GM12878 (cell line): ENCODE measurements at regions not wholly inside any gene's neighbourhood (a gene's known extent, or its start where the extent isn't known, plus 50 kb on each side); places are given as distances from the start of the nearest gene placed in this dataset.

Experiments
- ATAC-seq: fragments of 200-7000 bp; cut with Tn5 transposase; 3 replicates; pipeline ENCODE4 v1.9.1; 2020; ENCODE audit warnings: mild to moderate bottlenecking, moderate library complexity
- BruUV-seq: library from RNA; stranded (reverse); fragments of 400-500 nt; replicated peaks from 2 replicates; lab custom pipeline; 2021; lab: Mats Ljungman, UMichigan
- CTCF ChIA-PET: fragments of 300-600 bp; sonication (Branson Sonifier 250); formaldehyde crosslinking; extraction: SDS; loops from one replicate; lab custom pipeline; 2021; ENCODE audit warnings: inconsistent platforms; lab: Yijun Ruan, JAX
- POLR2A ChIA-PET: fragments of 350-600 bp; formaldehyde crosslinking; extraction: SDS; loops from one replicate; lab custom pipeline; 2021; ENCODE audit warnings: inconsistent platforms; lab: Charles Lee
- RAD21 ChIA-PET: fragments of 300-600 bp; sonication (Branson Sonifier 250); formaldehyde crosslinking; loops from one replicate; lab custom pipeline; 2023; ENCODE audit warnings: antibody characterized with exemption; ENCODE audit not compliant: unreplicated experiment; lab: Charles Lee
- SMC1A ChIA-PET: fragments of 300-600 bp; sonication (Branson Sonifier 250); formaldehyde crosslinking; loops from one replicate; lab custom pipeline; 2023; ENCODE audit not compliant: unreplicated experiment, uncharacterized antibody; lab: Charles Lee
- DNase-seq: peaks from one replicate; pipeline ENCODE4 v3.0.0-alpha.2; 2011; ENCODE audit warnings: low read depth, low spot score
- FAIRE-seq: peaks from 3 replicates; lab custom pipeline; 2011; peaks lifted over from hg19 to GRCh38; lab: Jason Lieb, UNC
- H2AFZ ChIP-seq: 2 replicates; pipeline ENCODE4 v1.6.0; 2011; ENCODE audit warnings: low read depth, low read length, control low read depth; ENCODE audit not compliant: control insufficient read depth
- H3K27ac ChIP-seq: 2 replicates; pipeline ENCODE4 v1.5.1; 2011; ENCODE audit warnings: control low read depth; ENCODE audit not compliant: control insufficient read depth, insufficient read depth
- H3K27me3 ChIP-seq, 2 experiments: replicated peaks in 1 of 2; 2 replicates each; pipeline versions ENCODE4 v1.6.0 to v1.6.1; 2011; ENCODE audit warnings: low read length in 1 of 2; ENCODE audit not compliant: control insufficient read depth in 2 of 2, insufficient read depth in 2 of 2
- H3K36me3 ChIP-seq, 2 experiments: 2 replicates each; pipeline ENCODE4 v1.5.1; 2011; ENCODE audit warnings: low read length in 1 of 2; ENCODE audit not compliant: control insufficient read depth in 2 of 2, insufficient read depth in 2 of 2
- H3K4me1 ChIP-seq: 2 replicates; pipeline ENCODE4 v1.6.1; 2011; ENCODE audit warnings: mild to moderate bottlenecking, low read length, moderate library complexity, mixed read lengths; ENCODE audit not compliant: control insufficient read depth, insufficient read depth
- H3K4me2 ChIP-seq: 2 replicates; pipeline ENCODE4 v1.6.0; 2011; ENCODE audit warnings: control low read depth; ENCODE audit not compliant: control insufficient read depth, insufficient read depth
- H3K4me3 ChIP-seq: fragments of 200-600 bp; sonication (generic); 2 replicates; pipeline ENCODE4 v1.5.1; 2016
- H3K79me2 ChIP-seq: 2 replicates; pipeline ENCODE4 v1.6.0; 2011; ENCODE audit warnings: low read length; ENCODE audit not compliant: control insufficient read depth, insufficient read depth
- H3K9ac ChIP-seq: 2 replicates; pipeline ENCODE4 v1.8.0; 2011; ENCODE audit warnings: low read length, control low read depth, mixed read lengths; ENCODE audit not compliant: control insufficient read depth, insufficient read depth
- H3K9me3 ChIP-seq: replicated peaks from 3 replicates; pipeline ENCODE4 v1.5.1; 2011; ENCODE audit warnings: mild to moderate bottlenecking, low read length; ENCODE audit not compliant: control insufficient read depth, insufficient read depth
- H4K20me1 ChIP-seq: 2 replicates; pipeline ENCODE4 v1.6.0; 2011; ENCODE audit not compliant: control insufficient read depth, insufficient read depth
- CHD1 ChIP-seq: IDR thresholded peaks from 2 replicates; pipeline ENCODE4 v1.6.1; 2012; ENCODE audit warnings: low read depth, low read length, improper control_type of control experiment
- DPF2 ChIP-seq: fragments of 450-650 bp; IDR thresholded peaks from 2 replicates; pipeline ENCODE4 v1.6.1; 2017; ENCODE audit warnings: mild to moderate bottlenecking
- HDGF ChIP-seq: fragments of 450-650 bp; IDR thresholded peaks from 2 replicates; pipeline ENCODE4 v1.6.1; 2016; ENCODE audit warnings: antibody characterized with exemption
- MEF2A ChIP-seq: IDR thresholded peaks from 2 replicates; pipeline ENCODE4 v1.6.1; 2011; ENCODE audit warnings: low read depth, mild to moderate bottlenecking, low read length, moderate library complexity; ENCODE audit not compliant: insufficient read depth
- NFIC ChIP-seq: IDR thresholded peaks from 2 replicates; pipeline ENCODE4 v1.6.1; 2012; ENCODE audit warnings: low read depth, mild to moderate bottlenecking, inconsistent platforms, low read length, moderate library complexity
- NFXL1 ChIP-seq: fragments of 450-650 bp; IDR thresholded peaks from 2 replicates; pipeline ENCODE4 v1.6.1; 2017; ENCODE audit warnings: antibody characterized with exemption, mild to moderate bottlenecking, borderline replicate concordance
- POLR2A ChIP-seq: IDR thresholded peaks from 2 replicates; pipeline ENCODE4 v1.6.1; 2011; ENCODE audit warnings: low read depth, mild to moderate bottlenecking, low read length
- SMAD5 ChIP-seq: IDR thresholded peaks from 2 replicates; pipeline ENCODE4 v1.6.1; 2016; ENCODE audit warnings: antibody characterized with exemption, low read depth
- WRNIP1 ChIP-seq: IDR thresholded peaks from 2 replicates; pipeline ENCODE4 v1.6.1; 2011; ENCODE audit warnings: low read depth, low read length, improper control_type of control experiment, borderline replicate concordance
- ZNF687 ChIP-seq: fragments of 450-650 bp; IDR thresholded peaks from 2 replicates; pipeline ENCODE4 v1.6.1; 2017; ENCODE audit warnings: mild to moderate bottlenecking, moderate library complexity
- ZSCAN29 ChIP-seq: fragments of 450-650 bp; IDR thresholded peaks from 2 replicates; pipeline ENCODE4 v1.6.1; 2017; ENCODE audit warnings: mild to moderate bottlenecking, moderate library complexity
- WGBS: methylation state at CpG from one replicate; pipeline ENCODE4 v1.1.6; 2016; ENCODE audit warnings: low lambda C conversion rate; ENCODE audit not compliant: insufficient replicate concordance, insufficient coverage; ENCODE audit errors: missing lambda C conversion rate; 5-methylcytosine and 5-hydroxymethylcytosine counted together
- in situ Hi-C: fragments of 300-500 bp; cut with MboI; formaldehyde crosslinking; loops from 9 replicates; pipeline ENCODE4 v1.14.3; 2018; ENCODE audit warnings: mixed read lengths
- intact Hi-C: fragments of 100-400 bp; cut with micrococcal nuclease; formaldehyde crosslinking; loops from one replicate; pipeline ENCODE4 v1.14.2; 2022; ENCODE audit not compliant: unreplicated experiment

GRCh38 chr1:4327142-4327541, 327.3 kb upstream of the AJAP1 start:
- in situ Hi-C loops (no loop called here), intact Hi-C loops (no loop called here)
- Histone ChIP-seq H3K4me2 (no peak overlapping the region), H3K36me3 (no peaks in the 10 kb centered on the region), H4K20me1 (no peaks in the 10 kb centered on the region), H3K9ac (no peak overlapping the region), H3K4me1 (no peaks in the 10 kb centered on the region), H3K27me3 (no peaks in the 10 kb centered on the region), H3K9me3 (no peaks in the 10 kb centered on the region; the same call in 2 of the 3 replicates), H3K27ac (no peak overlapping the region), H2AFZ (no peak overlapping the region), H3K79me2 (no peaks in the 10 kb centered on the region), H3K4me3 (no peak overlapping the region)
- FAIRE-seq (no peak), ATAC-seq (no peak), DNase-seq (no peak)
- TF ChIP-seq ZSCAN29 (no peak), WRNIP1 (no peak), NFXL1 (no peak)
- RAD21 ChIA-PET = no interaction called here
- SMC1A ChIA-PET = no interaction called here
- no TSS peak for BruUV-seq
- WGBS = 11% methylated on average over 2 of the region's 2 CpGs
- CTCF ChIA-PET = no interaction called here
- POLR2A ChIA-PET = no interaction called here

GRCh38 chr1:4328402-4329071, 325.9 kb upstream of the AJAP1 start:
- no peaks in the 10 kb centered on the region for H3K36me3 ChIP-seq
- no peaks in the 10 kb centered on the region for H3K4me1 ChIP-seq
- FAIRE-seq = no peak
- WGBS = 17% methylated on average over 10 of the region's 10 CpGs
- ChIA-PET CTCF (no interaction called here), SMC1A (no interaction called here), POLR2A (no interaction called here), RAD21 (no interaction called here)
- intact Hi-C loops = no loop called here
- H3K4me3 ChIP-seq = no peak overlapping the region
- no peak overlapping the region for H3K9ac ChIP-seq
- ATAC-seq = no peak
- no peaks in the 10 kb centered on the region for H4K20me1 ChIP-seq
- H3K27ac ChIP-seq = no peak overlapping the region
- no peaks in the 10 kb centered on the region; the same call in 2 of the 3 replicates for H3K9me3 ChIP-seq
- DNase-seq = no peak
- in situ Hi-C loops = no loop called here
- no peaks in the 10 kb centered on the region for H3K79me2 ChIP-seq
- no peak overlapping the region for H2AFZ ChIP-seq
- no TSS peak for BruUV-seq
- H3K4me2 ChIP-seq = no peak overlapping the region
- no peaks in the 10 kb centered on the region for H3K27me3 ChIP-seq
- TF ChIP-seq HDGF = no peak
- TF ChIP-seq CHD1 = no peak
- no peak for TF ChIP-seq POLR2A
- no peak for TF ChIP-seq ZNF687
- no peak for TF ChIP-seq SMAD5
- no peak for TF ChIP-seq MEF2A
- no peak for TF ChIP-seq DPF2
- TF ChIP-seq NFIC = no peak
